ENCODE measurements at regions not wholly inside any gene's neighbourhood (a gene's known extent, or its start where the extent isn't known, plus 50 kb on each side); places are given as distances from the start of the nearest gene placed in this dataset.

GRCh38 chr2:216756435-216756834, 61.1 kb upstream of the IGFBP5 start:
- Histone ChIP-seq H2AFZ (ENCODE audit: insufficient read depth, low read depth, low read length, poor library complexity, severe bottlenecking) (no peak overlapping the region), H3K27me3 (replicated peaks in 1 of 4; ENCODE audit: control extremely low read depth in 1 of 4, control insufficient read depth in 3 of 4, insufficient read depth in 4 of 4, low read length in 3 of 4) (no peaks in the 10 kb centered on the region), H3K4me1 (ENCODE audit: control insufficient read depth in 2 of 2, insufficient read depth in 2 of 2, low read length in 2 of 2) (no peaks in the 10 kb centered on the region), H3K4me3 (ENCODE audit: control extremely low read depth in 1 of 5, extremely low read depth in 1 of 5, insufficient read depth in 1 of 5, low read depth in 2 of 5, low read length in 4 of 5) (no peak overlapping the region), H3K4me2 (replicated peaks; ENCODE audit: low read depth, low read length, poor library complexity, severe bottlenecking) (no peak overlapping the region), H3K9me3 (ENCODE audit: control extremely low read depth in 1 of 3, control insufficient read depth in 2 of 3, insufficient read depth in 1 of 3, low read length in 2 of 3) (no peaks in the 10 kb centered on the region), H3K9ac (ENCODE audit: low read length) (no peak overlapping the region), H3K36me3 (replicated peaks in 1 of 2; ENCODE audit: control extremely low read depth in 1 of 2, control insufficient read depth in 1 of 2, extremely low read depth in 1 of 2, insufficient read depth in 2 of 2, low read length in 1 of 2) (no peaks in the 10 kb centered on the region), H3K79me2 (ENCODE audit: control insufficient read depth, insufficient read depth, low read length) (no peaks in the 10 kb centered on the region), H4K20me1 (ENCODE audit: control insufficient read depth, insufficient read depth, low read length, poor library complexity, severe bottlenecking) (no peaks in the 10 kb centered on the region), H3K27ac (ENCODE audit: low read length in 2 of 2) (no peak overlapping the region)
- CTCF ChIA-PET = no interaction called here
- TF ChIP-seq CTCF (IDR thresholded peaks at IDR 0.05) = no peak
- no peak for TF ChIP-seq EZH2 (IDR thresholded peaks at IDR 0.05; ENCODE audit: borderline replicate concordance, insufficient read depth, low read depth, low read length, poor library complexity, severe bottlenecking)
- no peaks in the 10 kb centered on the region for H3K9me3 Mint-ChIP-seq (ENCODE audit: insufficient read depth)
- H3K27ac Mint-ChIP-seq = no peak overlapping the region
- intact Hi-C loops (cut with micrococcal nuclease) = no loop called here
- no peaks in the 10 kb centered on the region for H3K4me1 Mint-ChIP-seq
- POLR2A ChIA-PET = no interaction called here
- H3K27me3 Mint-ChIP-seq = peaks cover 11% of the 10 kb centered on the region
- WGBS (ENCODE audit: insufficient coverage) = 88% methylated on average over 2 of the region's 2 CpGs
- no peak overlapping the region for H3K4me3 Mint-ChIP-seq
- DNase-seq = no peak
- ATAC-seq (ENCODE audit: low read depth) = no peak

GRCh38 chr2:216754812-216755211, 59.5 kb upstream of the IGFBP5 start:
- no peaks in the 10 kb centered on the region for H3K36me3 ChIP-seq (replicated peaks in 1 of 2; ENCODE audit: control extremely low read depth in 1 of 2, control insufficient read depth in 1 of 2, extremely low read depth in 1 of 2, insufficient read depth in 2 of 2, low read length in 1 of 2)
- POLR2A ChIA-PET = no interaction called here
- no peak overlapping the region for H2AFZ ChIP-seq (ENCODE audit: insufficient read depth, low read depth, low read length, poor library complexity, severe bottlenecking)
- intact Hi-C loops (cut with micrococcal nuclease) = no loop called here
- 87% methylated on average over 7 of the region's 7 CpGs for WGBS (ENCODE audit: insufficient coverage)
- H3K9me3 ChIP-seq (ENCODE audit: control extremely low read depth in 1 of 3, control insufficient read depth in 2 of 3, insufficient read depth in 1 of 3, low read length in 2 of 3) = no peaks in the 10 kb centered on the region
- no peaks in the 10 kb centered on the region for H4K20me1 ChIP-seq (ENCODE audit: control insufficient read depth, insufficient read depth, low read length, poor library complexity, severe bottlenecking)
- CTCF ChIA-PET = no interaction called here
- DNase-seq (no peak), ATAC-seq (ENCODE audit: low read depth) (no peak)
- no peaks in the 10 kb centered on the region for H3K79me2 ChIP-seq (ENCODE audit: control insufficient read depth, insufficient read depth, low read length)
- H3K4me2 ChIP-seq (replicated peaks; ENCODE audit: low read depth, low read length, poor library complexity, severe bottlenecking) = no peak overlapping the region
- H3K27me3 Mint-ChIP-seq = peaks cover 11% of the 10 kb centered on the region
- no peaks in the 10 kb centered on the region for H3K9me3 Mint-ChIP-seq (ENCODE audit: insufficient read depth)
- no peak overlapping the region for H3K27ac ChIP-seq (ENCODE audit: low read length in 2 of 2)
- no peak for TF ChIP-seq EZH2 (IDR thresholded peaks at IDR 0.05; ENCODE audit: borderline replicate concordance, insufficient read depth, low read depth, low read length, poor library complexity, severe bottlenecking)
- no peak for TF ChIP-seq CTCF (IDR thresholded peaks at IDR 0.05)
- H3K4me3 ChIP-seq (ENCODE audit: control extremely low read depth in 1 of 5, extremely low read depth in 1 of 5, insufficient read depth in 1 of 5, low read depth in 2 of 5, low read length in 4 of 5) = no peak overlapping the region
- no peaks in the 10 kb centered on the region for H3K4me1 ChIP-seq (ENCODE audit: control insufficient read depth in 2 of 2, insufficient read depth in 2 of 2, low read length in 2 of 2)
- H3K27me3 ChIP-seq (replicated peaks in 1 of 4; ENCODE audit: control extremely low read depth in 1 of 4, control insufficient read depth in 3 of 4, insufficient read depth in 4 of 4, low read length in 3 of 4) = no peaks in the 10 kb centered on the region
- no peak overlapping the region for H3K27ac Mint-ChIP-seq
- H3K4me1 Mint-ChIP-seq = no peaks in the 10 kb centered on the region
- no peak overlapping the region for H3K9ac ChIP-seq (ENCODE audit: low read length)
- no peak overlapping the region for H3K4me3 Mint-ChIP-seq

Measured in B cell (primary cell).